GM18873 (cell line): ENCODE measurements at regions not wholly inside any gene's neighbourhood (a gene's known extent, or its start where the extent isn't known, plus 50 kb on each side); places are given as distances from the start of the nearest gene placed in this dataset.
"Not testable (repeated sequence)": the region's sequence is repeated elsewhere in the genome, so short reads cannot be mapped to it uniquely, and the experiment has no call there.

Source experiments
- ATAC-seq: cut with Tn5 transposase; IDR thresholded peaks from one replicate; pipeline ENCODE4 v1.9.1; 2021; ENCODE audit warnings: mild to moderate bottlenecking, moderate library complexity, moderate number of reproducible peaks; ENCODE audit not compliant: unreplicated experiment, low FRiP score

- no peak for ATAC-seq
Measured at GRCh38 chr12:25384038-25384892, 133.5 kb upstream of the KRAS start.

DNA sequence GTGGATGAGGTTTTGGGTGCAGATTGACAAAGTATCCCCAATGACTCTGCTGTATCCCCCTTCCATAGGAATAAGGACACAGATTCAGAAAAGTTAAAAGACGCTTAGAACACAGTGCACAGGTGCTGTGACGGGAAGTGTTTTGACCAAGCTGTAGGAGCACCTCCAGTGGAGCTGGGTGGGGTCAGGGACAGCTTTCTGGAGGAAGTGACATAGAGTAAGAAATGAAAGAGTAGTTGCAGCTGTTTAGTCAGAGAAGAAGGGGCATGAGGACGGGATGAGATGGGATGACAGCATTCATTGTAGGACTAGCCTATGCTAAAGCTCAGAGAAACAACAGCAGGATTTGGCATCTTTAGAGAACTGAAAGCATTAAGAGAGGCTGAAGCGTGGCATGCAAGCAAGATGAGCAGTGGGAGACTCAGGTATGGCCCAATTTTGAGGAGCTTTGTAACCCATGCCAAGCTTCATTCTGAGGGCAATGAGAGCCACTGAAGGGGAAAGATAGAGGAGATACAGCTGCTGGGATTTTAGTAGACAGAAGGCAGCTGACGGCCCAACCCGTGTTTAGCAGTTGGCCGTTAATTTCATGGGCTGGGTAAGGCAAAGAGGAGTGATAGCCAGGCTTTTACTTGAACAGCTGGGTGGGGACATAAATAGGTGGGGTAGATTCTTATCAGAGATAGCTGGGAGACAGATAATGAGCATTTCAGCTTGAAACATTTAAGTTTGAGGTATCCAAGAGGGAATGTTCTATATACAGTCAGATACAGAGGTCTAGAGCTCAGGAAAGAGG, 131.8 kb upstream of the KRAS start:
- no peak for ATAC-seq

DNA sequence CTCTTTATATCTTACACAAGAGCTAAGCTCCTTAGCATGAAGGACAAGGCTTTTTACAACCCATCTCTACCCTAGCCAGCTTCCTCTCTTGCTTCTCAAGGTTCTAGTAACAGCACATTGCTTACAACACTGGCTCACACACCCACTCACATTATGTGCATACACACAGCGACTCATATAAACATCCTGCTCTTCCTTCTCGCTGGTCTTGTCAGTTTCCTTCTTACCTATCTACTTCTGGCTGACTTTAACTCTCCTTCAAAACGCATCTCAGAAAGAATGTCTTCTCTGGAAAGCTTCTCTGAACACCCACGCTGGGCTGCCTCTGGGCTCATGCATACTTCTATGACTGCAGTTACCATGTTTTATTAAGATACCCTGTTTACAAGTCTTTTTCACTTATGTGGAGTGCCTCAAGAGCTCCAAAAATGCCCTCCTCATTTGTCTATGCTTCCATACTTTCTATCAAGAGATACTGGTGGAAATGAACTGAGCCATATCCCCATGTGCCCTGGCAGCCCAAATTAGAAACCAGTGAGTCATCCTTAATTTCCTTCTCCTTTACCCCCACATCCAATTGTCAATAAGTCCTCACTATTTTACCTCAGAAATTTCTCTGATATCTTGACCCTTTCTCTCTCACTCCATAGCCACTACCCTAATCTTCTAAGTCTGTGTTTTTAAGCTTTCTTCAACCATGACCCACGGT, 126.9 kb upstream of the KRAS start:
- no peak for ATAC-seq

GRCh38 chr12:25376985-25377384, 126.3 kb upstream of the KRAS start:
- ATAC-seq: no peak

- no peak for ATAC-seq
Measured at GRCh38 chr12:25376407-25376806, 125.7 kb upstream of the KRAS start.

DNA sequence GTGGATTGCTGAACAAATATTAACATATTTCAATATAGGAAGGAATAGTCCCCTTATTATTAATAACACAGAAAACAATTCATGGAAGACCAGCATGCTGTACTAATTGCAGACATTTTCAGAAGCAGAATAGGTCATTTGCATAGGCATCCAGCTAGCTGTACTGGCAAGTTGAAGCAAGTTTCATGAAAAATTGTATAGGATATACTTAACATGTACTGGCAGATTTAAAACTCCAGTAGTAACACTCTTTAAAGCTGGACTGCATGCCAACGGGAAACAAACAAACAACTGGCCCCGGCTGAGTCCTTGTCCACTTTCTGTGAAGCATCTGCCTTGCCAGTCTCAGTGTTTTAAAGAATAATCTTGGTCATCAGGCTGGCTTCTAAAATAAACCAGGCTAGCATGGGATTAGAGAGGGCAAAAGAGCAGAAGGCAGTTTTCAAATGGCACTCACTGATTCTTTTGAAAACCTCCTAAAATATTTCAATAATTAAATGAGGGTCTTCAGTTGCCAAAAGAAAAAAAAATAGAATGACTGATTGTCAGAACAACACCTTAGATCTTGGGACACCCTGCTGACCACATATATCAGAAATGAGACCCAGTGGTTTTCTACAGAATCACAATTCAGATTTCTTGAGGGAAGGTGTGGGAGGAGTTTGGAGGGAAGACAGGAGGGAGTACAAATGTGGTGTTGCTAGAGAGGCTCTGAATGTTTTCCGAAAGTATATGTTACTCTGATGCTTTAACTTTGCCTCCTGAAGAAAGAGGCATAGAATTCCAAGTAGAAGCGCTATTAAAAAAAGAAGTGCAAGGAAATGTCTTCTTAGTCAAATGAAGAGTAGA, 122.5 kb upstream of the KRAS start:
- no peak for ATAC-seq

DNA sequence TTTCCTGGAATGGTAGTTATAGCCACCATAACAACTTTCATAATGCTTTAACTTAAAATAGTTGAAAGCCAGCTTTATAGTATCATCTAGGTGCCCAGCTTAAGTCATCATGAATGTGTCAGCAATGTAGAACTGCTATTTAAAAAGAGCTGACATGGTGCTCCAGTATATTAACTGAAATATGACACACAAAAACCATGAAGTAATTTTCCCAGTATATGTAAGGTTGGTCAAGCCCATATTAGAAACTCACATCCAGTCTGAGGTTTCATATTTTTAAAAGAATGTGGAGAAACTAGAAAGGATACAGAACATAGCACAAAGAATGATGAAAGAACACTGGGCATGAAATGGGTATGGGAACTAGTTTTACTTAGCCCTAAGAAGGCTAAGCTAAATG, 121.3 kb upstream of the KRAS start:
- no peak for ATAC-seq

DNA sequence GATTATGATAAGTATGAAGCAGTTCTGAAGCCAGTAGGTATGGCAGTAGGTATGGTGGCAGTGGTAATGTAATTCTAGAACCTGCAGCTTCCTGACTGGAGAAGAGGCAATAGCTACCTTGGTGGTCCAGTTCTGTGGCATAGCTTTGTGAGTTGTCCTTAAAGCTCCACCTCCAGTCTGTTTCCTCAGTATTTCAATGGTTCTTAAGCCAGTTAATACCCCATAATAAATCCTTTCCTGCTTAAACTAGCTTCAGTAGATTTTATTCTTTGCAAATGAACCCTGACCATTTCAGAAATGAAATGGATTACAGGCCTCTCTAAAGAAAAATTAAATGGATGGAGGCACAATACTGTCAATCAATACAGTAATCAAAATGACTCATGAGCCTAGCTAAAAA, 117.8 kb upstream of the KRAS start:
- no peak for ATAC-seq

DNA sequence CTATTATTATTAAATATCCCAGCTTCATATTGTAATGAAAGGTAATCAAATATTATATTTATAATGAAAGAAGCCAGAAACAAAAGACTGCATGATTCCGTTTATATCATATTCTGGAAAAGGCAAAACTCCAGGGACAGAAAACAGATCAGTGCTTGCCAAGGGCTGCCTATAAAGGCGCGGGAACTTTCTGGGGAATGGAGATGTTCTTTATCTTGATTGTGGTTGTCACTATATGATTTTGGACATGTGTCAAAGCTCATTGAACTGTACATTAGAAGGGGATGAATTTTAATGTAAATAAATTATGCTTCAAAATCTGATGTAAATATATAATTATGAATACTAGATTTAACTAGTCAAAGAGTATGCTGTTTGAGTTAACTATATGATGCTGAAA, 115.4 kb upstream of the KRAS start:
- no peak for ATAC-seq

DNA sequence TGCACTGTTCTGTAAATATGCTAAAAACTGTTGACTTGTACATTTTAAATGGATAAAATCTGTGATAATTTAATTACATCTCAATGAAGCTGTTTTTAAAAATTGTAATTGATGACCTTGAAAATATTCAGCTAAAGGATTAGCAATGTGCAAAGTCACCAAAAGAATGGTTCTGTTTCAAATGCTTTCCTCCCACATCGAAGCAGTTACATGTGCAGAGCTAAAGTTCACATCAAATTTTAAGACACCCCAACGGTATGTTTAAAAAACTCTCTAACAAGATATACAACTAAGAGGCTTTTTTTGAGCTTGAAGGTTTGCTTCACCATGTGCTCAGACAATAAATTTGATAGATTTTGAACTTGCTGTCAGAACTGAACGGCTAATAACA, 114.6 kb upstream of the KRAS start:
- ATAC-seq: no peak

DNA sequence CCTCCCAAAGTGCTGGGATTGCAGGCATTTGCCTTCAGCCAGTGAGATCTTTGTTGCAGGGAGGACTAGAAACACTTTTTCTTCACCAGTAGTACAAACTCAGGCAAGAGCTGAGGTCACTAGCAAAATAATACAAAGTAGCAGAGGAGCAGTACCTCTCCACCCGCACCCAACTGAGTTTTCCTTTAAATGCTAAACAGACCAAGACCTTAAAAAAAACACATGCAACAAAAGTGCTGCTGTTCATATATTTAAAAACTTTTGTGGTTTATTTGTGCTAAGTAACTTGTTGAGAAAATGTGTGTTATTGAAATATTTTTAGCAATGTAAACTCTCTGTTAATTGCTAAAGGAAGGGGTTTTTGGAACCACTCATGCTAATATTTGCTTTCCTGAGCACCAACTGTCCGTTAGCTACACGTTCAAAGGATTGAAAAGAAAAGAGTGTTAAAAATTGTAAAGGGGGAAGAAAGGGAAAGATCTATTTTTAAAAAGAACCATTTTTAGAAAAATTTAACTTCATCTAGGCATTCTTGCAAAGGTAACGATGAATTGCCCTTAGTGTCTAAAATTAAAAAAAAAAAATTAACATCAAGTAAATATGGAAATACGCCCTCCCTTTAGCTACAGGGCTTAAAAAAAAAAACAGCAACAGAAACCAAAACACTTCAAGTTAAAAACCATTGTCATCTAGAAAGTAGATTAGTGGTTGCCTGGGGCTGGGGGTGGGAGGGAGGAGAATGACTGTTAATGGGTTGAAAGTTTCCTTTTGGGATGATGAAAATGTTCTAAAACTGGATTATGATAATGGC, 114.0 kb upstream of the KRAS start:
- ATAC-seq: peak; percentile 87

GRCh38 chr12:25362646-25363045, 111.9 kb upstream of the KRAS start:
- ATAC-seq: no peak

DNA sequence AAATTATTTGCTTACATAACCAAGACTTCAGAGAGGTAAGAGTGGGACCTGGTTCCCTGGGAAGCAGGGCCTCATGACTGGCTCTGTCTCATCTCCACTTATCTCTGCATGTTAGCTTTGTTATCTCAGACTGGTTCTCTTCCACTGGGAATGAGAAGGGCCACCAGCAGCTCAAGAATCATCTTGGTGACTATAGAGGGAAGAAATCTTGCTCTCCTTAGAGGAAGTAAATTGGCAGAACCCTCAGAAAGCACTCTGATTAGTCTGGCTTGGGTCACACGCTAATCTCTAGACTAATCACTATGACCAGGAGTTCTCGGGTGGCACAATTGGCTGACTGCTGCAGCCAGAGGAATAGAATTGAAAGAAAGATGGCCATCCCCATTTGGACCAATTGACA, 110.8 kb upstream of the KRAS start:
- no peak for ATAC-seq

GRCh38 chr12:25357595-25357994, 106.9 kb upstream of the KRAS start:
- ATAC-seq: no peak

GRCh38 chr12:25352942-25353341, 102.2 kb upstream of the KRAS start:
- ATAC-seq: not testable (repeated sequence)

- ATAC-seq: no peak
Measured at GRCh38 chr12:25352083-25352918, 101.6 kb upstream of the KRAS start.

- no peak for ATAC-seq
Measured at GRCh38 chr12:25348593-25348895, 97.8 kb upstream of the KRAS start.

DNA sequence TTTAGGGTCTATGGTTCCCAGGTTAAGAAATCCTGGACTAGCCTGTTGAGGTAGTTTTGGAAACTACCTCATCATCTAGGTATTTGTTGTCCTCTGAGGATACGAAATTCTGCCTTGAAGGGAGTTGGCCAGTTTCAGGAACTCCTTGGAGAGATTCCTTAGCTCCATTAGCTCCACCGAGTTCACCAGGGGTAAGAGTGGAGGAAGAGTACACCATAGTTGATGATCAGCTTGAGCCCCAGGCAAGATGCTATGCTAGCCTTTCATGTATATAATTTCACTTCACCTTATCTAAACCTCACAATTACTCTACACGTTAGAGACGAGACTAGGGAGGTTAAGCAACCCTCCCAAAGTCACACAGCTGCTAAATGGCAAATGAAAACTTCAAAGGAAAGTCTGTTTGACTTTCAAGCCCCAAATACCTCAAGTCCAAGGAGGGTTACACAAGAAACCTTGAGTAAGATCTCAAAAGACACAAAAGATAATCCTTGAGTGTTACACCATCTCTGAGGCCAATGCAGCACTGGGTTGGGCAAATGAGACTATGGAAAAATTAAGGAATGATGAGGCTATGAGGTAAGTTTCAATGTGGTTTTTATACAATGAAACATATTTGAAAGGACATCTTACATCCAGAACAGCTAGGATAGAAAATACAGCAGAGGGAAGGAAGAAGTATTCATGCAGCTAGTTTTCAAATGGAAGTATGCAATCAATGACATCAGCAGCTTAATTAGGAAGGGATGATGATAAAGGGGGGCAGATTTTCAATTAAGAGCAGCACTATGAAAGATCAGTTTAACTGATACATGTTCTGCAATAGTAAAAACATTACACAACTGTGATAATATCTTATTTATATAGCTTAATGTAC, 97.2 kb upstream of the KRAS start:
- ATAC-seq: no peak
